GM10266 (cell line): ENCODE measurements at regions not wholly inside any gene's neighbourhood (a gene's known extent, or its start where the extent isn't known, plus 50 kb on each side); places are given as distances from the start of the nearest gene placed in this dataset.

Experiments used
- DNase-seq: peaks from one replicate; pipeline ENCODE4 v3.0.0; 2012; ENCODE audit errors: extremely low spot score
- CTCF ChIP-seq: IDR thresholded peaks from 2 replicates; pipeline ENCODE4 v1.5.1; 2012; ENCODE audit warnings: mild to moderate bottlenecking, low read depth; ENCODE audit not compliant: control insufficient read depth, insufficient read depth; ENCODE audit errors: missing control alignments

DNA sequence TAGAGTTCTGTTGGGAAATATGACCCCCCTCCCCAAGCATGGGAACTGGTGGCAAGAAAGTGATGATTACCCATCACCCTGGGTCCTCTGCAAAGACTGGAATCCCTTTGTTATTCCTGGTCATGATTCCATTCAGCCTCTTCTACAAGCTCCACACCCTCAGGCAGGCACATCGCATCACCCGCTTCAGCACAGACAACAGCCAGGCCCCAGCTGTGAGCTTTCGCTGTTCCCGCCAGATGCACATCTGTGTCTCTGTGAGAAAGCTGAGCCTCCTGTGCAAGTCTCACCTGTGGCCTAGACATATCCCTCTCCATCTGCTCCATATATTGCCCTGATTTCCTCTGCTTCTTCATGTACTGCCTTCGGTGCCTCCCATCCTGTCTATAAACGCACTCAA is 368.0 kb upstream of the RAB6C start:
- no peak for TF ChIP-seq CTCF
- no peak for DNase-seq

DNA sequence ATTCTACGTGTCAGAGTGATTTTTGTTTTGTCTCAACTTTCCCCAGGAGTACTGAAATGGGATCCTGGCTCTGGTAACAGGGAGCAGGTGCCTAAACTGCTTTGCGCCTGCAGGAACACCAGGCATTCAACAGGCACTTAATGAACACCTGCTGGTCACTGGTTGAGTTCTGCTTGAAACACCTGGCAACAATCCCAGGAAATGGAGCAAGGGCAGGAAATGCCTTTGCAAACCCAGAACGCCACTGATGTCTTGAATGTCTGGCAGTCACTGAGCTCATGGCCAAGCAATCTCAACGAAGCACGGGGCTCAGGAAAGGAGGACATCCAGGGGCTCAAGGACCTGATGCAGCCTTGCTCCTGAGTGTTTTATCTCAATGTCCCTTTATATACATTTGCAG is 360.0 kb upstream of the RAB6C start:
- TF ChIP-seq CTCF, result no peak
- DNase-seq, result no peak

DNA sequence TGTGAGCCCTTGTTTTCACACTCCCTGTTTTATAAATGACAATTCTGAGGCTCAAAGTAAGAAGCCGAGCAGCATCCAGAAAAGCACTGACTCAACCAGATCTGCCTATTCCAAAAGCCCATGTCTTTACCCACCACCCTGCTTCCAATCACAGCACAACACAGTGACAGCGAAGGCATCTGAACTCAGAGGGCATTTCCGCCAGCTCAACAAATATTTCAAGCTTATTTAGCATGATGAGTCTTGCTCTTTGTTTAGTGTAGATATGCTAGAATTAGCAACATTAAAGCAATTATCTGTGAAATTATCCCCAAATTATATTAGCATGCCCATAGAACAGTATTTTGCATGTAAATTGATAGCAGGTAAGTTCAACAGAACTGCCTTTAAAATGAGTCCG is 359.1 kb upstream of the RAB6C start:
- TF ChIP-seq CTCF, result no peak
- DNase-seq, result no peak

DNA sequence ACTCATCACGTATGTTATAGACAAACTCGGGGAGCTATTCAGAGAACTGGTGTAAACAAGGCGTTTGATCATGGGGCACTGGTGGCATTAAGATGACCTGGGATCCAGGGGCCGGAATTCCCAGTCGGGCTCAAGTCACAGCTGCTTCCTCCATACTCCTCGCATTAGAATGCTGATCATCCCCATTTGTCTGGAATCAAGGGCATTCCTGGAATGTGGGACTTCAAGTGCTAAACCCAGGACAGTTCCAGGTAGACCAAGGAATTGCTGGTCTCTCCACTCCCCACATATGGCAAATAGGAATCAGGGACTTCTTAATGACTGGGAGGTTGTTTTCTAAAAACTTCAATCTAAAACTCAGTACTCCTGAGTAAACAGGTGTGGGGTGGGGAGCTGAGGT is 355.7 kb upstream of the RAB6C start:
- no peak for DNase-seq
- TF ChIP-seq CTCF, result no peak

DNA sequence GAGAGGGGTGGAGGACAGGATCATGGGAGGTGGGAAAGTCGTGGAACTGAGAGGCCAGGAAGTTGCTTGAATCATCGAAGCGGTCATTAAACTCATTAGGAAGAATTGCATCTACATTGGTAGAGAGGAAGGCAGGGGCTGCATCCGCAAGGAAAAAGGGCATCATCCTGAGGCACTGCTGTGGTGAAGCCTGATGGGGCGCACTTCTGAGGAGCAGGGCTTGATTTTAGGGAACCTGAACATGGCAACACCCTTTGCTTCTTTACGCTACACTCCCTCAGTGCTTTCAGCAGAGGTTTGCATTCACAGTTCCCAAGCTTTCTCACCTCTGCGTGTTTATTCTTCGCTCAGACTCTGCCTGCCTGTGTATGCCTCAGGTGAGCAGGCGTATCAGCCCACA is 352.0 kb upstream of the RAB6C start:
- no peak for TF ChIP-seq CTCF

GRCh38 chr2:129636692-129637091 is 342.8 kb upstream of the RAB6C start:
- no peak for TF ChIP-seq CTCF
- no peak for DNase-seq

More for the DNA sequence above, 352.0 kb upstream of the RAB6C start:
- DNase-seq, result no peak

- no peak for TF ChIP-seq CTCF
- no peak for DNase-seq
Observed at GRCh38 chr2:129641371-129641770, 338.1 kb upstream of the RAB6C start.
